ENCODE measurements at regions not wholly inside any gene's neighbourhood (a gene's known extent, or its start where the extent isn't known, plus 50 kb on each side); places are given as distances from the start of the nearest gene placed in this dataset.

DNA sequence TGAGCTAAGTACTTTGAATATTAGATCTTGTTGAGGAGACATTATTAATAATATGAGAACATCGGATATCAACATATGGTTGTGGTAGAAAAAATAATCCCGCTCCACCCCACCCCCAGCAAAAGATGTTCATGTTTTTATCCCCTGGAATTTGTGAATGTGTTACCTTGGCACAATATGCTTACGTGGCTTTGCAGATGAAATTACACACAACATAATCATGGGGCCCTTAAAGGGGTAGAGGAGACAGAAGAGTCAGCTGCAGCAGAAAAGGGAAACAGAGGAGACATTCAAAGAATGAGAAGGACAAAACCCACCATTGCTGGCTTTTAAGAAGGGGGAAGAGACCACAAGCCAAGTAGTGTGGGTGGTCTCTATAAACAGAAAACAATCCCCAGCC, 104.1 kb downstream of the SEC16B start:
- Histone ChIP-seq H3K27ac (no peak overlapping the region), H3K36me3 (no peaks in the 10 kb centered on the region), H3K9me3 (peaks cover 0 to 2% (median 0%) of the 10 kb centered on the region in 4 donors), H3K27me3 (no peaks in the 10 kb centered on the region), H3K4me3 (no peak overlapping the region), H3K4me1 (peaks cover 0 to 21% (median 3%) of the 10 kb centered on the region in 4 donors)
- DNase-seq (ENCODE audit: low spot score in 2 of 2), result no peak
- WGBS, 2 donors, result 81 to 85% methylated on average over 3 of the region's 3 CpGs
- no peak for TF ChIP-seq EP300 (IDR thresholded peaks at IDR 0.05)
- TF ChIP-seq, protein P1, sequence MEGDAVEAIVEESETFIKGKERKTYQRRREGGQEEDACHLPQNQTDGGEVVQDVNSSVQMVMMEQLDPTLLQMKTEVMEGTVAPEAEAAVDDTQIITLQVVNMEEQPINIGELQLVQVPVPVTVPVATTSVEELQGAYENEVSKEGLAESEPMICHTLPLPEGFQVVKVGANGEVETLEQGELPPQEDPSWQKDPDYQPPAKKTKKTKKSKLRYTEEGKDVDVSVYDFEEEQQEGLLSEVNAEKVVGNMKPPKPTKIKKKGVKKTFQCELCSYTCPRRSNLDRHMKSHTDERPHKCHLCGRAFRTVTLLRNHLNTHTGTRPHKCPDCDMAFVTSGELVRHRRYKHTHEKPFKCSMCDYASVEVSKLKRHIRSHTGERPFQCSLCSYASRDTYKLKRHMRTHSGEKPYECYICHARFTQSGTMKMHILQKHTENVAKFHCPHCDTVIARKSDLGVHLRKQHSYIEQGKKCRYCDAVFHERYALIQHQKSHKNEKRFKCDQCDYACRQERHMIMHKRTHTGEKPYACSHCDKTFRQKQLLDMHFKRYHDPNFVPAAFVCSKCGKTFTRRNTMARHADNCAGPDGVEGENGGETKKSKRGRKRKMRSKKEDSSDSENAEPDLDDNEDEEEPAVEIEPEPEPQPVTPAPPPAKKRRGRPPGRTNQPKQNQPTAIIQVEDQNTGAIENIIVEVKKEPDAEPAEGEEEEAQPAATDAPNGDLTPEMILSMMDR (IDR thresholded peaks at IDR 0.05), result no peak
- TF ChIP-seq POLR2A (IDR thresholded peaks at IDR 0.05), result no peak

DNA sequence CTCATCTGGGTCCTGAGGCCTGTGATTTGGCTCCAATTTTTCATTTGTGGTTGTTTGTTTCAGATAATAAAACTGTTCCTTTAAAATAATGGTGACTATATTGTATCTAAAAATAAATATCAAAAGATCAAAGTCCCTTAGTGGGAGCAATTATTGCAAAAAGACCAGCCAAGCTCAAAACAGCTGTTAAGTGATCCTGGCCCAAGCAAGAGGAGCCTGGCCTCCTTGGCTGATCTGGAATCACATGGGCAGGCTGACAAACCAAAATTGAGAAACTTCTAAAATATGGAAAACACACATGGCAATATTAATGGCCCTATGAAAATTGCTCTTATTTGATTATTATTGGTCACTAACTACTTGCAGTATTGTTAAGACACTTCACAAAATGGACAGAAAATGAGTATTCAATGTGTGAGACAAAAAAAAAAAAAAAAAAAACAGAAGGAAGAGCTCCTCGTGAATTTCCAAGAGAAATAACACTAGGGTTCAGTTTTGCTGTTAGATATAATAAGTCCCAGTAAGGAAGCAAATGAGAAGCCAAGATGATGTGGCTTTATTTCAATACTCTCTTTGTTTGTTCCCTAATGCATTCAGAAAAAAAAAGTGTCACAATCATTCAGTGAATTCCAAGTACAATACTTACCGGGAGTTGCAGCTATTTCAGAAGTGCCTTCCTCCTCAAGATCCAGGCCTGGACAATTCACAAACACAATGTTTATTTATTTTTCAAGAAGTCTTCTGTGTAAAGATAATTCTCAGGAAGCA, 105.1 kb downstream of the SEC16B start:
- DNase-seq (ENCODE audit: low spot score in 2 of 2), result peak in 1 of 2 donors; percentile 35

DNA sequence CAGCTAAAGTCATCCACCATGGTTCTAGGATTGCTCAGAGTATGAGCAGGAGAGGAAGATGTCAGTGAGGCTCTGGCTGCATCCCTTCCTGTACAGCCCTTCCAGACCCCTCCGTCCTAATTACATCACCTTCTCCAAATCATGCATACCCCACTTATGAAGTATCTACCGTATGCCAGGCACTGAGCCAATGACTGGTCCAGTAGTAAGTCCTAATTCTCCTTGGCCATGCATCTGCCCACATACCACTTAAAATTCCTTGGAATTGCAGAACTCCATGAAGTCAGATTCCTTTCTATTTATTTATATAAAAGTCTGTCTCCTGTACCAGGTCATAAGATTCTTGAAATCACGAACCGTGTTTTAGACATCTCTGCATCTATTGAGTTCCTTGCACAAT, 106.1 kb downstream of the SEC16B start:
- WGBS, 2 donors, result 80 to 86% methylated on average over 4 of the region's 4 CpGs
- no peaks in the 10 kb centered on the region for H3K9me3 ChIP-seq
- DNase-seq (ENCODE audit: low spot score in 2 of 2), result no peak

More for the DNA sequence above, 105.1 kb downstream of the SEC16B start:
- Histone ChIP-seq H3K4me3 (no peak overlapping the region), H3K36me3 (no peaks in the 10 kb centered on the region), H3K27me3 (no peaks in the 10 kb centered on the region), H3K9me3 (peaks cover 0 to 2% (median 0%) of the 10 kb centered on the region in 4 donors), H3K4me1 (peaks cover 0 to 21% (median 3%) of the 10 kb centered on the region in 4 donors), H3K27ac (peak overlapping the region in 2 of 4 donors; percentile 29 to 62)
- no peak for TF ChIP-seq POLR2A (IDR thresholded peaks at IDR 0.05)
- no peak for TF ChIP-seq EP300 (IDR thresholded peaks at IDR 0.05)
- TF ChIP-seq, protein P1 (IDR thresholded peaks at IDR 0.05), result no peak
- WGBS, 2 donors, result 13 to 19% methylated on average over 2 of the region's 2 CpGs

DNA sequence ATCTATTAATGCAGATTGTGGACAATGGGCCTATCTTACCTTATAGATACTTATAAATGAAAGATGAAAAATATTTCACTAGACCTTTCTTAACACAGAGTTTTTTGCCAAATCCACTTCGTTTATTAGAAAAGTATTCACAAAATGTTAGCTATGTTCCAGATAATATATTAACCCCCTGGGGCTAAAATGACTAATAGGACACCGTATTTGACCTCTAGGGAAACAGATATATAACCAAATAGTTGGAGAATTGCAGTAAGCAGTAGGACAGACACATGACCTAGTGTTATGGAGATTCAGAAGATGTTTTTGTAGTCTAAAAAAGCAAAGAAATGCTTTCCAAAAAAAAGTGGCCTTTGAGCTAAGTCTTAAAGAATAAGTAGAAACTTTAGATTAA, 106.9 kb downstream of the SEC16B start:
- no peak overlapping the region for H3K4me3 ChIP-seq
- H3K36me3 ChIP-seq, result no peaks in the 10 kb centered on the region
- no peaks in the 10 kb centered on the region for H3K27me3 ChIP-seq
- TF ChIP-seq, protein P1 (IDR thresholded peaks at IDR 0.05), result no peak
- no peak for TF ChIP-seq EP300 (IDR thresholded peaks at IDR 0.05)
- no peak for TF ChIP-seq POLR2A (IDR thresholded peaks at IDR 0.05)
- H3K27ac ChIP-seq, result no peak overlapping the region
- no peaks in the 10 kb centered on the region for H3K9me3 ChIP-seq
- WGBS, 2 donors, result 51% methylated on average over 2 of the region's 2 CpGs
- peaks cover 0 to 32% (median 3%) of the 10 kb centered on the region in 4 donors for H3K4me1 ChIP-seq
- no peak for DNase-seq (ENCODE audit: low spot score in 2 of 2)

More for the DNA sequence above, 106.1 kb downstream of the SEC16B start:
- Histone ChIP-seq H3K36me3 (no peaks in the 10 kb centered on the region), H3K27me3 (no peaks in the 10 kb centered on the region), H3K4me1 (peaks cover 0 to 23% (median 3%) of the 10 kb centered on the region in 4 donors), H3K27ac (no peak overlapping the region), H3K4me3 (no peak overlapping the region)
- TF ChIP-seq EP300 (IDR thresholded peaks at IDR 0.05) (no peak), POLR2A (IDR thresholded peaks at IDR 0.05) (no peak)
- TF ChIP-seq, protein P1 (IDR thresholded peaks at IDR 0.05), result no peak

DNA sequence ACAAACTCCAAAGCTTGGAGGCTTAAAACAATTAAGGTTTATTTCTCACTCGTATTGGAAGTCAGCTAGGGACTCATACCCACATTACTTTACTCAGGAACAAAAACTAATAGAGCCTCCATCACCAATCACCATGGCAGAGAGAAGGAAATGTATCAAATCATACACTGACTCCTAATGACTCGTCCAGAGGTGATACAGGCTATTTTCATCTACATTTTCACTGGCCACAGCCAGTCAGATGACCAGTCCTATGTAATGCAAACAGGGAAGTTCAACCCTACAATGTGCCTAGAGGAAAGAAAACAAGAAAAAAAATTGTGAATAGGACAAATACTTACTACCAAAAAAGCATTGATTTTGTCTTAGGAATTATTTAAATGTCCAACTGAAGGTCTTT, 110.3 kb downstream of the SEC16B start:
- Histone ChIP-seq H3K27ac (no peak overlapping the region), H3K9me3 (no peaks in the 10 kb centered on the region), H3K36me3 (no peaks in the 10 kb centered on the region), H3K27me3 (no peaks in the 10 kb centered on the region), H3K4me1 (peaks cover 0 to 24% (median 3%) of the 10 kb centered on the region in 4 donors), H3K4me3 (no peak overlapping the region)
- WGBS, 2 donors, result 84 to 85% methylated on average over 2 of the region's 2 CpGs
- TF ChIP-seq, protein P1 (IDR thresholded peaks at IDR 0.05), result no peak
- TF ChIP-seq EP300 (IDR thresholded peaks at IDR 0.05) (no peak), POLR2A (IDR thresholded peaks at IDR 0.05) (no peak)
- no peak for DNase-seq (ENCODE audit: low spot score in 2 of 2)

Measured in tibial nerve (tissue), 4 donors.